CD14-positive monocyte (primary cell): ENCODE measurements at regions not wholly inside any gene's neighbourhood (a gene's known extent, or its start where the extent isn't known, plus 50 kb on each side); places are given as distances from the start of the nearest gene placed in this dataset.

Source experiments
- DNase-seq, 3 donors: peaks; one replicate each; pipeline ENCODE4 v3.0.0-alpha.2; 2011 to 2022
- H2AFZ ChIP-seq: 2 replicates; pipeline ENCODE4 v1.6.0; 2012; ENCODE audit warnings: mild to moderate bottlenecking, low read depth, low read length, inconsistent platforms; ENCODE audit not compliant: insufficient read depth, poor library complexity, severe bottlenecking
- H3K27ac ChIP-seq, 2 donors: 1 replicate in 1 of 2; 2 replicates in 1 of 2; pipeline ENCODE4 v1.5.1; 2012 to 2013; ENCODE audit warnings: low read length in 2 of 2, control low read depth in 1 of 2, inconsistent platforms in 1 of 2, low read depth in 1 of 2, mild to moderate bottlenecking in 1 of 2
- H3K27me3 ChIP-seq, 2 donors: one replicate each; pipeline versions ENCODE4 v1.6.0 to v1.6.1; 2011 to 2013; ENCODE audit warnings: low read length in 2 of 2; ENCODE audit not compliant: control insufficient read depth in 2 of 2, insufficient read depth in 2 of 2
- H3K36me3 ChIP-seq, 2 donors: replicated peaks in 1 of 2; 1 replicate in 1 of 2; 2 replicates in 1 of 2; pipeline versions ENCODE4 v1.5.1 to v1.6.1; 2012 to 2013; ENCODE audit warnings: low read length in 2 of 2, control low read depth in 1 of 2, inconsistent platforms in 1 of 2, mild to moderate bottlenecking in 1 of 2; ENCODE audit not compliant: insufficient read depth in 2 of 2, control insufficient read depth in 1 of 2
- H3K4me1 ChIP-seq, 2 donors: 1 replicate in 1 of 2; 2 replicates in 1 of 2; pipeline versions ENCODE4 v1.5.1 to v1.6.1; 2012 to 2013; ENCODE audit warnings: low read length in 2 of 2, control low read depth in 1 of 2, inconsistent platforms in 1 of 2, mild to moderate bottlenecking in 1 of 2, moderate library complexity in 1 of 2; ENCODE audit not compliant: insufficient read depth in 2 of 2, control insufficient read depth in 1 of 2
- H3K4me2 ChIP-seq: replicated peaks from 2 replicates; pipeline ENCODE3; 2012; ENCODE audit warnings: low read length, moderate library complexity, mild to moderate bottlenecking; ENCODE audit not compliant: poor library complexity, severe bottlenecking; ENCODE audit errors: extremely low read depth
- H3K4me3 ChIP-seq, 3 experiments: fragments of 200-600 bp in 1 of 3; sonication (generic) in 1 of 3; replicated peaks in 1 of 3; 1 replicate in 2 of 3; 2 replicates in 1 of 3; pipeline ENCODE4 v1.5.1; 2011 to 2013; ENCODE audit warnings: low read length in 3 of 3, mild to moderate bottlenecking in 3 of 3, control low read depth in 2 of 3, low read depth in 2 of 3, inconsistent platforms in 1 of 3, moderate library complexity in 1 of 3
- H3K79me2 ChIP-seq: 2 replicates; pipeline ENCODE4 v1.6.0; 2012; ENCODE audit warnings: mild to moderate bottlenecking, control low read depth, inconsistent platforms, low read length, moderate library complexity; ENCODE audit not compliant: insufficient read depth
- H3K9ac ChIP-seq: 2 replicates; pipeline ENCODE4 v1.6.0; 2017; ENCODE audit warnings: low read length, mild to moderate bottlenecking; ENCODE audit not compliant: insufficient read depth, poor library complexity, severe bottlenecking
- H3K9me3 ChIP-seq, 2 donors: replicated peaks in 1 of 2; 1 replicate in 1 of 2; 2 replicates in 1 of 2; pipeline versions ENCODE4 v1.5.1 to v1.6.1; 2012 to 2013; ENCODE audit warnings: low read length in 2 of 2, control low read depth in 1 of 2; ENCODE audit not compliant: control insufficient read depth in 1 of 2, insufficient read depth in 1 of 2
- H4K20me1 ChIP-seq: 2 replicates; pipeline ENCODE4 v1.6.0; 2012; ENCODE audit warnings: mild to moderate bottlenecking, low read length, control low read depth, moderate library complexity; ENCODE audit not compliant: insufficient read depth
- H3K27ac Mint-ChIP-seq, 7 donors: one replicate each; pipeline ENCODE4 v1.8.0; 2020; ENCODE audit warnings: mild to moderate bottlenecking in 7 of 7, mixed read lengths in 7 of 7, moderate library complexity in 6 of 7, inconsistent platforms in 2 of 7
- H3K27me3 Mint-ChIP-seq, 3 donors: one replicate each; pipeline ENCODE4 v1.8.0; 2021 to 2022; ENCODE audit warnings: low read depth in 3 of 3, mild to moderate bottlenecking in 3 of 3, mixed read lengths in 3 of 3, moderate library complexity in 3 of 3, inconsistent platforms in 1 of 3
- H3K36me3 Mint-ChIP-seq, 2 donors: one replicate each; pipeline ENCODE4 v1.8.0; 2020; ENCODE audit warnings: mixed read lengths in 2 of 2, inconsistent platforms in 1 of 2, mild to moderate bottlenecking in 1 of 2
- H3K4me1 Mint-ChIP-seq: one replicate; pipeline ENCODE4 v1.8.0; 2020; ENCODE audit warnings: mild to moderate bottlenecking, mixed read lengths
- H3K4me3 Mint-ChIP-seq, 2 donors: one replicate each; pipeline ENCODE4 v1.8.0; 2020; ENCODE audit warnings: mild to moderate bottlenecking in 2 of 2, mixed read lengths in 2 of 2, moderate library complexity in 1 of 2
- H3K9me3 Mint-ChIP-seq, 7 donors: one replicate each; pipeline ENCODE4 v1.8.0; 2020 to 2022; ENCODE audit warnings: mixed read lengths in 7 of 7, mild to moderate bottlenecking in 6 of 7, moderate library complexity in 6 of 7, inconsistent platforms in 2 of 7
- WGBS: methylation state at CpG from one replicate; pipeline ENCODE4 v1.1.5; 2013; ENCODE audit warnings: missing lambda C conversion rate; ENCODE audit not compliant: insufficient coverage; 5-methylcytosine and 5-hydroxymethylcytosine counted together
- intact Hi-C, 2 donors: fragments of 100-400 bp; cut with micrococcal nuclease; formaldehyde crosslinking; loops; one replicate each; pipeline versions ENCODE4 v1.15.0 to v1.15.1; 2023
- TF ChIP-seq, protein P1 (sequence below): fragments of 200-600 bp; IDR thresholded peaks from one replicate; pipeline ENCODE4 v1.8.0; 2022; ENCODE audit warnings: antibody characterized with exemption, mild to moderate bottlenecking

GRCh38 chr12:127416796-127417195 lies 850.2 kb upstream of the TMEM132C start:
- Mint-ChIP-seq H3K9me3 (peaks cover 3 to 24% (median 8%) of the 10 kb centered on the region in 7 donors), H3K4me3 (no peak overlapping the region), H3K27me3 (peaks cover 0 to 2% (median 0%) of the 10 kb centered on the region in 3 donors), H3K27ac (no peak overlapping the region), H3K36me3 (no peaks in the 10 kb centered on the region), H3K4me1 (no peaks in the 10 kb centered on the region)
- H4K20me1 ChIP-seq: no peaks in the 10 kb centered on the region
- H2AFZ ChIP-seq: no peak overlapping the region
- H3K4me1 ChIP-seq: no peaks in the 10 kb centered on the region
- no peak overlapping the region for H3K9ac ChIP-seq
- WGBS: 95% methylated on average over 2 of the region's 3 CpGs
- no peaks in the 10 kb centered on the region for H3K27me3 ChIP-seq
- H3K4me3 ChIP-seq: no peak overlapping the region
- no peak overlapping the region for H3K4me2 ChIP-seq
- TF ChIP-seq, protein P1, sequence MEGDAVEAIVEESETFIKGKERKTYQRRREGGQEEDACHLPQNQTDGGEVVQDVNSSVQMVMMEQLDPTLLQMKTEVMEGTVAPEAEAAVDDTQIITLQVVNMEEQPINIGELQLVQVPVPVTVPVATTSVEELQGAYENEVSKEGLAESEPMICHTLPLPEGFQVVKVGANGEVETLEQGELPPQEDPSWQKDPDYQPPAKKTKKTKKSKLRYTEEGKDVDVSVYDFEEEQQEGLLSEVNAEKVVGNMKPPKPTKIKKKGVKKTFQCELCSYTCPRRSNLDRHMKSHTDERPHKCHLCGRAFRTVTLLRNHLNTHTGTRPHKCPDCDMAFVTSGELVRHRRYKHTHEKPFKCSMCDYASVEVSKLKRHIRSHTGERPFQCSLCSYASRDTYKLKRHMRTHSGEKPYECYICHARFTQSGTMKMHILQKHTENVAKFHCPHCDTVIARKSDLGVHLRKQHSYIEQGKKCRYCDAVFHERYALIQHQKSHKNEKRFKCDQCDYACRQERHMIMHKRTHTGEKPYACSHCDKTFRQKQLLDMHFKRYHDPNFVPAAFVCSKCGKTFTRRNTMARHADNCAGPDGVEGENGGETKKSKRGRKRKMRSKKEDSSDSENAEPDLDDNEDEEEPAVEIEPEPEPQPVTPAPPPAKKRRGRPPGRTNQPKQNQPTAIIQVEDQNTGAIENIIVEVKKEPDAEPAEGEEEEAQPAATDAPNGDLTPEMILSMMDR: no peak
- no peak overlapping the region for H3K27ac ChIP-seq
- no peaks in the 10 kb centered on the region for H3K36me3 ChIP-seq
- peaks cover 11 to 26% of the 10 kb centered on the region in 2 donors for H3K9me3 ChIP-seq
- intact Hi-C loops: no loop called here
- no peak for DNase-seq
- H3K79me2 ChIP-seq: no peaks in the 10 kb centered on the region

DNA sequence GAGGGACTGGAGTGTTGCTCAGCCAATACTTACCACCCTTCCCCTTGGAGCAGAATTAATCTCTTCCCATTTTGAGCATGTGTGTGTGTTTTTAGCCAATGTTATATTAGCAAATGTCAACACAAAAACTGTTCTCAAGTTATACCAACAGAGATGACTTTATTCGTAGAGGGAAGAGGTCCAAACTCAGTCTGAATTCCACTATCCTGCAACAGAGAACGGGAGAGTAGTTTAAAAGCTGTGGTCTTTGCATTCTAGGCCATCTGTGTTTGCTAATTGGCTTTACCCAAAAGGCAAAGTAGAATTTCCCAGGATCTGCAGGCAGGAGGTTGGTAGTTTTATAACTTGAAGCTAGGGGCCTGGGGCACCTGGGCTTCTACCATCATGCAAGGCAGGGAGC lies 847.9 kb upstream of the TMEM132C start:
- Histone ChIP-seq H3K4me1 (no peaks in the 10 kb centered on the region), H3K27ac (no peak overlapping the region), H3K4me2 (no peak overlapping the region), H3K27me3 (no peaks in the 10 kb centered on the region), H2AFZ (no peak overlapping the region), H3K9me3 (peaks cover 12 to 27% of the 10 kb centered on the region in 2 donors), H3K36me3 (no peaks in the 10 kb centered on the region), H4K20me1 (no peaks in the 10 kb centered on the region), H3K9ac (no peak overlapping the region), H3K4me3 (no peak overlapping the region), H3K79me2 (no peaks in the 10 kb centered on the region)
- Mint-ChIP-seq H3K27me3 (peaks cover 0 to 2% (median 0%) of the 10 kb centered on the region in 3 donors), H3K36me3 (no peaks in the 10 kb centered on the region), H3K27ac (no peak overlapping the region), H3K4me3 (no peak overlapping the region), H3K4me1 (no peaks in the 10 kb centered on the region), H3K9me3 (peaks cover 5 to 24% (median 8%) of the 10 kb centered on the region in 7 donors)
- WGBS: no CpG with 5 or more reads among the region's 2 CpGs
- intact Hi-C loops: no loop called here
- no peak for DNase-seq
- TF ChIP-seq, protein P1: no peak
